GM18499 (cell line): ENCODE measurements at regions not wholly inside any gene's neighbourhood (a gene's known extent, or its start where the extent isn't known, plus 50 kb on each side); places are given as distances from the start of the nearest gene placed in this dataset.
"Not testable (repeated sequence)": the region's sequence is repeated elsewhere in the genome, so short reads cannot be mapped to it uniquely, and the experiment has no call there.

Experiments
- ATAC-seq: cut with Tn5 transposase; IDR thresholded peaks from one replicate; pipeline ENCODE4 v1.9.1; 2021; ENCODE audit warnings: moderate number of reproducible peaks; ENCODE audit not compliant: insufficient read depth, unreplicated experiment

- ATAC-seq, result no peak
Measured at GRCh38 chr5:63043792-63044191, 465.2 kb downstream of the LRRC70 start.

GRCh38 chr5:63032343-63032742, 453.7 kb downstream of the LRRC70 start:
- no peak for ATAC-seq

DNA sequence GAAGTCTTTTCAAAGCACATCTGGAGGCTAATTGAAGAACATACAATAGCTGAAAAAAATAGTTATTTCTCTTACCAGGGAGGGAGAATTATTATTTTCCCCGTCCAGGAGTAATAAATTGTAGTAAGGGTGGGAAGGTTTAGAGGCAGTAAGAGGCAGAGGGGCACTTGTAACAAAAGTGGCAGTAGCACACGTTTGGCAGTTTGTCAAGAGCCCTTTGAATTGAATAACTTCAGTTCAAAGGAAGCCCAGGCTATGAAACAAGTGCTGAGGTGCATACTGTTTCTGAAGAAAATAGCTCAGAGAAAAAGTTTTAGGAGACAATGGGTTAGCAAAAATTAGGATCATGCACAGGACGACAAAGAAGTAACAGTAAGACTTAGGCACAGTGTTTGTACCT, 451.3 kb downstream of the LRRC70 start:
- ATAC-seq, result no peak

DNA sequence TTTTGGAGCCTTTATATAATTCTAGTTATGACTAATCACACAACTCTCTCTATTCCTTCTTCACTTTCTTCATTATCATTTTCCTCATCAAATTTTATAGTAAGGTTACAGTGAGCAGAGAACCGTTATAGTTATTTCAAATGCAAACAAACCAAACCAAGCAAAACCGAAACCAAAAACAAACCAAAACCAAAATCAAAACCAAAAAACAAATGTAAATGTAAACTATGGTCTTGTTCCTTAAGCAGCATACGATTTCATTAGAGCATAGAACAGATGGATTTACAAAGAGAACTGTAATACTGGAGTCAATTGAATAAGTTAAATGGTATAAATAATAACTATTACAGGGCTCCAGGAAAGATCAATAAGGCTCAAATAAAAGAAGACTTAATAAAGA, 447.1 kb downstream of the LRRC70 start:
- ATAC-seq, result no peak

- no peak for ATAC-seq
Measured at GRCh38 chr5:63022403-63022802, 443.8 kb downstream of the LRRC70 start.

DNA sequence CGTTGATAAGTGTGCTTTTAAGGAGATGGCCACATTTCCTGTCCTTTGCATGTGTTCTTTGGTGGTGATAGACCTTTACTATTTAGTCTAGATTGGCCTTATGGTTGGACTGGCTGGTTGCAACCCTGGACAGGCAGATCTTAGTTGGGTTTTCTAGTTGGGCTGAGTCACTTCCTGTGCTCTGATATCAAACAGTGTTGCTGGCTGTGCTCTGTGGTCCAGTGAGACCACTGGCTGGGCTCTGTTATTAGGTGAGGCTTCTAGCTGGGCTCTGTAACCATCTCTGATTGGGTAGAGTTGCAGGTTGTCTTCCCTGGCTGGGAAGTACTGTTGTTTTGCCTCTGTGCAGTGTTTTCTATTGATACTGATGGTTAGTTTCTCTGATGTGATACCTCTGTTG, 432.5 kb downstream of the LRRC70 start:
- no peak for ATAC-seq

DNA sequence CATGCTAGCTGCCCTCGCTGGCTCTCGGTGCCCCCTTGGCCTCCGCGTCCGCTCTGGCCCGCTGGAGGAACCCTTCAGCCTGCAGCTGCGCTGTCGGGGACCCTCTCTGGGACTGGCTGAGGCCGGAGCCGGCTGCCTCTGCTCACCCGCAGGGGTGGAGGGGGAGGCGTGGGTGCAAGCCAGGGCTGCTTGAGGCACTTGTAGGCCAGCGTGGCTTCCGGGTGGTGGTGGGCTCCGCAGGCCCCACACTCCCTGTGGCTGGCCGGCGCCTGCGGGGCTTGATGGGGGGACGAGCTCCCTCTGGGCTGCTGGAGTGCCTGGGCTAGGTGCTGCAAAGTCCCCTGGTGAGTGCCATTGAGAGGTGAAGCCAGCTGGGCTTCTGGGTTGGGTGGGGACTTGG, 429.6 kb downstream of the LRRC70 start:
- ATAC-seq, result no peak

- not testable (repeated sequence) for ATAC-seq
Measured at GRCh38 chr5:62994842-62995241, 416.2 kb downstream of the LRRC70 start.

DNA sequence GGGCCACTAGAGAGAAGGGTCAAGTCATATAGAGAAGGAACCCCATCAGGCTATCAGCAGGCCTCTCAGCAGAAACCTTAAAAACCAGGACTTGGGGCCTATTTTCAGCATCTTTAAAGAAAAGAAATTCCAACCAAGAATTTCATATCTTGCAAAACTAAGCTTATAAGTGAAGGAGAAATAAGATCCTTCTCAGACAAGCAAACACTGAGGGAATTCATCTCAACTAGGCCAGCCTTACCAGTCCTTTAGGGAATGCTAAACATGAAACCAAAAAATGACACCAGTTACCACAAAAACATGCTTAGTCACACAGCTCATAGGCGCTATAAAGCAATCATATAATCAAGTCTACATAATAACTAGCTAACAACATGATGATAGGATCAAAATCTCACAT, 407.1 kb downstream of the LRRC70 start:
- no peak for ATAC-seq

- no peak for ATAC-seq
Measured at GRCh38 chr5:62982348-62982747, 403.7 kb downstream of the LRRC70 start.

DNA sequence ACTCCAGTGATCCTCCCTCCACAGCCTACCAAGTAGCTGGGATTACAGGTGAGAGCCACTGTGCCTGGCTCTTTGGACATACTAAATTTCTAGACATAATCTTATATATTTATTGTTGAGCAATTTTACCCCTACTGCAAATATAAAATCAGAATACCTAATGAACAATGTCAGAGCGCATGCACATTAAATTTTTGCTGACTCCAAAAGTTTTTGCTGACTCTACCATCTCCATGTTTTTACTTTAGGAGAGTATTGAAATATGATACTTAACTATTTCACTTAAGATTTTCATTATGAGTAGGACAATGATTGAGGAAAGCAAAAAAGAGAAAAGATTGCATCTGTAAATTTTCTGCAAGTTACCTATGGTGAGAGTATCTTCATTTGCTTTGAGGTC, 402.3 kb downstream of the LRRC70 start:
- no peak for ATAC-seq

GRCh38 chr5:62979472-62979871, 400.9 kb downstream of the LRRC70 start:
- no peak for ATAC-seq

- no peak for ATAC-seq
Measured at GRCh38 chr5:62977661-62978060, 399.0 kb downstream of the LRRC70 start.

DNA sequence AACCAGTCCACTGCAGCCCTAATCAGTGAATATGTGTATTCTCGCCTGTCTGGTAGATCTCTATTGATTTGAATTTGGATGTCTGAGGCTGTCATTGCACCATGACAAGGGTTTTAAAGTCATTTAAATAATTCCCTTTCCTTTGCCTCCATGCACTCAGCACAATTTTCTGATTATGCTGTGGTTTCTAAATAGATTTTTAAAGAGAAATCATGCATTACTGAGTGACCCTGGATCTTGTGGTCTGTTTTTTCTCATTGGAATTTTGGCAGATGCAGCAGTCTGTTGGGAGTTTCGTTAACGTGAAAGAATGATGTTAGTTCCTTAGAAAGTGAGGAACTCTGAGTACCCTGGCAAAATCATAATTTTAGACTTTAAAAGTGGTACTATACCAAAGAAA, 396.0 kb downstream of the LRRC70 start:
- ATAC-seq, result no peak

GRCh38 chr5:62969409-62970120, 390.9 kb downstream of the LRRC70 start:
- ATAC-seq, result no peak

DNA sequence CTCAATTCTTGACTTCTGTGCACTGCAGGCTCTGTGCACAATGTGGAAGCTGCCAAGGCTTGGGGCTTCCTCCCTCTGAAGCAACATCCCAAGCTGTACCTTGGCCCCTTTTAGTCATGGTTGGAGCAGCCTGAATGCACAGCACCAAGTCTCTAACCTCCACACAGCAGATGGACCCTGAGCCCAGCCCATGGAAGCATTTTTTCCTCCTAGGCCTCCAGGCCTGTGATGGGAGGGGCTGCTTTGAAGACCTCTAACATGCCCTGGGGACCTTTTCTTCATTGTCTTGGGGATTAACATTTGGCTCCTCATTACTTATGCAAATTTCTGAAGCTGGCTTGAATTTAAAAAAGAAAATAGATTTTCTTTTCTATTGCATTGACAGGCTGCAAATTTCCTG, 385.8 kb downstream of the LRRC70 start:
- ATAC-seq, result no peak

DNA sequence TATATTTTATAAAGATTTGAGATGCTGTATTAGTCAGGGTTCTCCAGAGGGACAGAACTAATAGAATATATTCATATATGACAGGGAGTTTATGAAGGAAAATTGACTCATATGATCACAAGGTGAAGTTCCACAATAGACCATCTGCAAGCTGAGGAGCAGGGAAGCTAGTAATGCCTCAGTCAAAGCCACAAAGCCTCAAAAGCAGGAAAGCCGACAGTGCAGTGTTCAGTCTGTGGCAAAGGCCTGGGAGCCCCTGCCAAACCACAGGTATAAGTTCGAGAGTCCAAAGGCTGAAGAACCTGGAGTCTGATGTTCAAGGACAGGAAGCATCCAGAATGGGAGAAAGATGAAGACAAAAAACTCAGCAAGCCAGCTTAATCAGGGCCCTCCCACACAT, 382.2 kb downstream of the LRRC70 start:
- no peak for ATAC-seq

DNA sequence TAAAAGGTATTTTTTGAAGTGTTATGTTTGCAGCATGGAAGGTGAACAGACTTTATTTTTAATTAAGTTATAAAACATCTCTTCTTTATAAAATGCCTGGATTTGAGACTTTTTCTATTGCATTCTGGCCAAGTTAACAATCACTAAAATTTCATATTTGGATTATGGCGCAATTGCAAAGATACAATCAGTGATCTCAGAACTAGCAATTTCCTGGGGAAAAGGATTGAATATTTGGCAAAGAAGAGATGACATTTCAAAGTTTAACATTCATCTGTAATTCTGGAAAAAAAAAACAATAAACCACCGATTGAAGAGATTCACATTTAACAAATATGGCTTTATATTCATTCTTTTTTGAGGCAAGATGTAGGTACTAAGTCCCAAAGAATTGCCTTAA, 378.0 kb downstream of the LRRC70 start:
- ATAC-seq, result no peak

GRCh38 chr5:62954578-62954977, 376.0 kb downstream of the LRRC70 start:
- ATAC-seq, result no peak

DNA sequence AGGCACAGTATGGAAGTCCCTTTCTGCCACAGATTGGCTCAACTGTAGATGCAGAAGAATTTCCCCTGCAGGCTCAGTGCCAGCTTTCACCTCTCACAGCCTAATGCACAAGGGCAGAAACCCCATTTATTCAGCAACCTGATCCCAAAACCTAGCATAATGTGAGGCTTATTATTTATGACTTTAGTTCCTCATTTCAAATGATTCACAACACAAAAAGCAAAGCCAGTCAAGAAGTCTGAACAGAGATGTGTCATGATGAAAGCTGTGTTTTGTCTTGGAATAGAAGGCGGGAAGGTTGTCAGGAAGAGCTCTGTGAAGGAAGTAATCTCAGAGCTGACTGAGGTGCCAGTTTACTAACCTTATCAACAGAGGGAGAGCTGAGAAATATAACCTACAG, 369.7 kb downstream of the LRRC70 start:
- no peak for ATAC-seq

GRCh38 chr5:62942384-62942783, 363.8 kb downstream of the LRRC70 start:
- no peak for ATAC-seq

DNA sequence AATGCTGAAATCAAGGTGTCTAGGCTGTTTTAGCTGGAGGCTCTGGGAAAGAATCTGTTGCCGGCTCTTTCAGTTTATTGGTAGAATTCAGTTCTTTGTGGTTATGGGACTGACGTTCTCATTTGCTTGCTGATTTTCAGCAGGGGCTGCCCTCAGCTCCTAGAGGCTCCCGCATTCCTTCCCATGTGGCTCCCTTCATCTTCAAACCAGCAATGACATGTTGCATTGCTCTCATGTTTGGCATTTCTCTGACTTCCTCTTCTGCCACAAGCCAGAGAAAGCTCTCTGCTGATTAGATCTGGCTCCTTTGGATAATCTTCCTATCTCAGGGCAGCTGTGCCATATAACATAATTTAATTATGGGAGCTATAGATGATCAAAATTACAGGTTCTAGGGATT, 360.3 kb downstream of the LRRC70 start:
- ATAC-seq, result no peak
